ENCODE measurements at regions not wholly inside any gene's neighbourhood (a gene's known extent, or its start where the extent isn't known, plus 50 kb on each side); places are given as distances from the start of the nearest gene placed in this dataset.

GRCh38 chr2:147482916-147483669 lies 361.7 kb upstream of the ACVR2A start:
- peak; percentile 26 for TF ChIP-seq CTCF (conservative IDR thresholded peaks at IDR 0.05; ENCODE audit: low read depth, low read length)
- DNase-seq (ENCODE audit: low read depth), result no peak
- no peak overlapping the region for H3K4me3 ChIP-seq (ENCODE audit: low read depth, low read length)

GRCh38 chr2:147482111-147482895 lies 362.5 kb upstream of the ACVR2A start:
- no peak overlapping the region for H3K4me3 ChIP-seq (ENCODE audit: low read depth, low read length)
- DNase-seq (ENCODE audit: low read depth), result no peak
- TF ChIP-seq CTCF (conservative IDR thresholded peaks at IDR 0.05; ENCODE audit: low read depth, low read length), result no peak

- no peak overlapping the region for H3K4me3 ChIP-seq (ENCODE audit: low read depth, low read length)
- DNase-seq (ENCODE audit: low read depth), result peak; percentile 72
- TF ChIP-seq CTCF (conservative IDR thresholded peaks at IDR 0.05; ENCODE audit: low read depth, low read length), result no peak
These were observed 365.5 kb upstream of the ACVR2A start for GRCh38 chr2:147479358-147479757.

GRCh38 chr2:147473075-147473474 lies 371.8 kb upstream of the ACVR2A start:
- no peak overlapping the region for H3K4me3 ChIP-seq (ENCODE audit: low read depth, low read length)
- no peak for DNase-seq (ENCODE audit: low read depth)
- no peak for TF ChIP-seq CTCF (conservative IDR thresholded peaks at IDR 0.05; ENCODE audit: low read depth, low read length)

GRCh38 chr2:147471126-147471525 lies 373.7 kb upstream of the ACVR2A start:
- no peak overlapping the region for H3K4me3 ChIP-seq (ENCODE audit: low read depth, low read length)
- TF ChIP-seq CTCF (conservative IDR thresholded peaks at IDR 0.05; ENCODE audit: low read depth, low read length), result no peak
- DNase-seq (ENCODE audit: low read depth), result no peak

- no peak overlapping the region for H3K4me3 ChIP-seq (ENCODE audit: low read depth, low read length)
- no peak for TF ChIP-seq CTCF (conservative IDR thresholded peaks at IDR 0.05; ENCODE audit: low read depth, low read length)
- no peak for DNase-seq (ENCODE audit: low read depth)
These were observed 375.4 kb upstream of the ACVR2A start for GRCh38 chr2:147469471-147469870.
